Psoas muscle (tissue), 7 donors: ENCODE measurements at regions not wholly inside any gene's neighbourhood (a gene's known extent, or its start where the extent isn't known, plus 50 kb on each side); places are given as distances from the start of the nearest gene placed in this dataset.

ENCODE experiments used
- ATAC-seq, 4 donors: fragments of 200-7000 bp; cut with Tn5 transposase; one replicate each; pipeline ENCODE4 v1.9.1; 2020; ENCODE audit warnings: moderate library complexity in 3 of 4, mild to moderate bottlenecking in 2 of 4
- DNase-seq, 2 donors: peaks; one replicate each; pipeline ENCODE4 v3.0.0-alpha.2; 2020
- H3K27ac ChIP-seq: fragments of 200-600 bp; one replicate; pipeline ENCODE4 v1.8.0; 2022
- H3K27me3 ChIP-seq, 3 donors: fragments of 200-600 bp in 1 of 3; one replicate each; pipeline versions ENCODE4 v1.6.1 to v1.8.0; 2013 to 2022; ENCODE audit warnings: low read length in 2 of 3, mild to moderate bottlenecking in 2 of 3, moderate library complexity in 1 of 3; ENCODE audit not compliant: insufficient read depth in 3 of 3
- H3K36me3 ChIP-seq, 2 donors: fragments of 200-600 bp in 1 of 2; one replicate each; pipeline versions ENCODE4 v1.6.1 to v1.8.0; 2013 to 2022; ENCODE audit warnings: low read depth in 1 of 2, mild to moderate bottlenecking in 1 of 2, moderate library complexity in 1 of 2; ENCODE audit not compliant: insufficient read depth in 1 of 2
- H3K4me1 ChIP-seq: fragments of 200-600 bp; one replicate; pipeline ENCODE4 v1.8.0; 2022
- H3K4me3 ChIP-seq: fragments of 200-600 bp; one replicate; pipeline ENCODE4 v1.8.0; 2022; ENCODE audit warnings: mild to moderate bottlenecking
- H3K9me3 ChIP-seq: fragments of 200-600 bp; one replicate; pipeline ENCODE4 v1.8.0; 2022
- WGBS, 3 donors: extraction: QIAGEN DNeasy Blood & Tissue Kit; methylation state at CpG; one replicate each; pipeline versions ENCODE4 v1.1.6 to v1.1.7; 2013; 5-methylcytosine and 5-hydroxymethylcytosine counted together
- intact Hi-C, 2 donors: fragments of 100-400 bp; cut with DNase I; formaldehyde crosslinking; loops; one replicate each; pipeline versions ENCODE4 v1.11.0 to v1.14.2; 2022
- TF ChIP-seq, protein P1 (sequence below): fragments of 200-600 bp; IDR thresholded peaks from one replicate; pipeline ENCODE4 v1.8.0; 2022; ENCODE audit warnings: antibody characterized with exemption
- donor health status: healthy with polysubstance abuse.
- donor health status: DM: no; HTN: no; CAD: no; lungs with moderate emphysema.
- donor health status: Bipolar disorder and iron deficiency.
- donor health status: healthy.
- donor health status: DM: yes; HTN: yes; CAD: no.
- donor health status: DM: no; HTN: no; CAD: no.
- donor health status: DM: yes; HTN: yes; CAD: no.

DNA sequence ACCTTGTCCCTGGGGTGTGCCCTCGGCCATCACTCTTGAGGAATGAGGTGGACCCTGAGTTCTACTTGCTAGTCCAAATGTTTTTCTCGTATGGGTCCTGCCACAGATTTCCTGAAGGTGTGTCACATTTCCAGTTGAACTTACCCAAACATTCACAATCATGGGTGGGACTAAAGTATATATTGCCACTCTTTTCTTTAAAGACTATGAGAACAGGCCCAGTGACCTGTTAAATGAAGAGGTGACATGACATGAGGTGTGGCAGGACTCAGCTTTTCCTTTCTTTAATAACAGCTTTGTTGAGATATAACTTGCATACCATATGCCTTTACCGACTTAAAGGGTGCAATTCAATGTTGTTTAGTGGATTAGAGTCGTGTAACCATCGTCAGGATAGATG, 177.2 kb upstream of the EXOC2 start:
- no peaks in the 10 kb centered on the region for H3K36me3 ChIP-seq
- no peak overlapping the region for H3K4me3 ChIP-seq
- WGBS, 3 donors: 52 to 63% (median 62%) methylated on average over 5 of the region's 5 CpGs
- intact Hi-C loops: no loop called here
- no peak overlapping the region for H3K27ac ChIP-seq
- H3K4me1 ChIP-seq: no peaks in the 10 kb centered on the region
- peaks cover 0 to 7% (median 0%) of the 10 kb centered on the region in 3 donors for H3K27me3 ChIP-seq
- ATAC-seq (no peak), DNase-seq (no peak)
- TF ChIP-seq, protein P1, sequence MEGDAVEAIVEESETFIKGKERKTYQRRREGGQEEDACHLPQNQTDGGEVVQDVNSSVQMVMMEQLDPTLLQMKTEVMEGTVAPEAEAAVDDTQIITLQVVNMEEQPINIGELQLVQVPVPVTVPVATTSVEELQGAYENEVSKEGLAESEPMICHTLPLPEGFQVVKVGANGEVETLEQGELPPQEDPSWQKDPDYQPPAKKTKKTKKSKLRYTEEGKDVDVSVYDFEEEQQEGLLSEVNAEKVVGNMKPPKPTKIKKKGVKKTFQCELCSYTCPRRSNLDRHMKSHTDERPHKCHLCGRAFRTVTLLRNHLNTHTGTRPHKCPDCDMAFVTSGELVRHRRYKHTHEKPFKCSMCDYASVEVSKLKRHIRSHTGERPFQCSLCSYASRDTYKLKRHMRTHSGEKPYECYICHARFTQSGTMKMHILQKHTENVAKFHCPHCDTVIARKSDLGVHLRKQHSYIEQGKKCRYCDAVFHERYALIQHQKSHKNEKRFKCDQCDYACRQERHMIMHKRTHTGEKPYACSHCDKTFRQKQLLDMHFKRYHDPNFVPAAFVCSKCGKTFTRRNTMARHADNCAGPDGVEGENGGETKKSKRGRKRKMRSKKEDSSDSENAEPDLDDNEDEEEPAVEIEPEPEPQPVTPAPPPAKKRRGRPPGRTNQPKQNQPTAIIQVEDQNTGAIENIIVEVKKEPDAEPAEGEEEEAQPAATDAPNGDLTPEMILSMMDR: no peak
- H3K9me3 ChIP-seq: no peaks in the 10 kb centered on the region

DNA sequence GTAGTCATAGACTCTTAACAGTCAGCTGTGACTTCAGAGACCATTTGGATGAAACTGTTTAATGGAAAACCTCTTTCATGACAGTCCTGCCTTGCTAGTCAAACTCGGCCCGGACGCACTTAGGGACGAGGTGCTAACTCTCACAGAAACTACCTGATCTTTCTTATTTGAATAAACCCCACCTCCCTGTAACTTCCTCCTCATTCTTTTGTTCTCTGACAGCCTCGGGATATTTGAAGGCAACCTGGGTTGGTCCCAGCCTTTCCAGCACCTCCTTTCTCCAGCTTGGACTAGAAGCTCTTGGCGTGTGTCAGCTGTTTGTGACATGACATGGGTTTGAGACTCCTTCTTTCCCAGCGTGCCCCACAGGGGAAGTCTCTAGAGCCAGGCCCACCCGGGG, 175.3 kb upstream of the EXOC2 start:
- 83 to 85% (median 83%) methylated on average over 8 of the region's 8 CpGs for WGBS, 3 donors

DNA sequence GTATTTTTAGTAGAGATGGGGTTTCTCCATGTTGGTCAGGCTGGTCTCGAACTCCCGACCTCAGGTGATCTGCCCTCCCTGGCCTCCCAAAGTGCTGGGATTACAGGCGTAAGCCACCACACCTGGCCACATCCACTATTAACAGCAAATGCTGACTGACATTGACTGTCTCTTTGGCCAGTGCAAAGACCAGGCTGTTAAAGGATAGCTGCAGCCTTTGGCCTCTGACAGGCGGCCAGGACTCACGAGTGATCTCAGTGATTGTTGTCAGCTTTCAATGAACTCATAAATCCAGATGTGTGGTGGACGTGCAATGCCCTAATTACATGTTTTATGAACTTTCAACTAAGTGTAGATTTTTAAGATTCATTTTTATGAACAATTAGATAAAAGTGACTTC, 174.4 kb upstream of the EXOC2 start:
- H3K4me3 ChIP-seq: no peak overlapping the region
- H3K9me3 ChIP-seq: no peaks in the 10 kb centered on the region
- no peak overlapping the region for H3K27ac ChIP-seq
- 77 to 81% (median 81%) methylated on average over 6 of the region's 6 CpGs for WGBS, 3 donors
- H3K27me3 ChIP-seq: peaks cover 0 to 8% (median 0%) of the 10 kb centered on the region in 3 donors
- intact Hi-C loops: no loop called here
- no peaks in the 10 kb centered on the region for H3K4me1 ChIP-seq
- DNase-seq: no peak
- H3K36me3 ChIP-seq: no peaks in the 10 kb centered on the region
- TF ChIP-seq, protein P1: no peak
- no peak for ATAC-seq

More for the DNA sequence above, 175.3 kb upstream of the EXOC2 start:
- H3K9me3 ChIP-seq: no peaks in the 10 kb centered on the region
- intact Hi-C loops: no loop called here
- TF ChIP-seq, protein P1: no peak
- no peak overlapping the region for H3K4me3 ChIP-seq
- DNase-seq: no peak
- H3K27me3 ChIP-seq: peaks cover 0 to 8% (median 0%) of the 10 kb centered on the region in 3 donors
- no peaks in the 10 kb centered on the region for H3K4me1 ChIP-seq
- H3K27ac ChIP-seq: no peak overlapping the region
- H3K36me3 ChIP-seq: no peaks in the 10 kb centered on the region
- ATAC-seq: no peak

DNA sequence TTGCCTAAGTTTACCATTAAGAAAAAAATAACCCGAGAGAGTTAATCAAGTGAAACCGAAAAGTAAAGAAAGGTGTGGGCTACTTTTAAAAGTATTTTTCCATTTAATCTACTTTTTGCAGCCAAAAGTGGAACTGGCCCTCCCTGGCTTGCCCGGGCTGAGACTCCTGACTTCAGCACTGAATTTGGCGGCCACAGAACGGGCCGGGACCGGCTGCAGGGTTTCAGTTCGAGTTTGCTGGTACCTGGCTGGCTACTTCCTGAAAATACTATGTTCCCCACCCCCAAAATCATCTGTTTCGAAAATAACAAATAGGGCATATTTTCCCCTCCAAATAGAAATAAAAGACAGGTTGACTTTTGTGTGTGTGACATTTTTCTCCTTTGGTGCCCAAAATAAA, 173.4 kb upstream of the EXOC2 start:
- intact Hi-C loops: no loop called here
- H3K4me1 ChIP-seq: no peaks in the 10 kb centered on the region
- WGBS, 3 donors: 78 to 85% (median 78%) methylated on average over 9 of the region's 9 CpGs
- H3K27ac ChIP-seq: no peak overlapping the region
- DNase-seq (no peak), ATAC-seq (no peak)
- H3K4me3 ChIP-seq: no peak overlapping the region
- H3K9me3 ChIP-seq: no peaks in the 10 kb centered on the region
- H3K27me3 ChIP-seq: peaks cover 0 to 8% (median 0%) of the 10 kb centered on the region in 3 donors
- H3K36me3 ChIP-seq: no peaks in the 10 kb centered on the region
- TF ChIP-seq, protein P1: no peak

DNA sequence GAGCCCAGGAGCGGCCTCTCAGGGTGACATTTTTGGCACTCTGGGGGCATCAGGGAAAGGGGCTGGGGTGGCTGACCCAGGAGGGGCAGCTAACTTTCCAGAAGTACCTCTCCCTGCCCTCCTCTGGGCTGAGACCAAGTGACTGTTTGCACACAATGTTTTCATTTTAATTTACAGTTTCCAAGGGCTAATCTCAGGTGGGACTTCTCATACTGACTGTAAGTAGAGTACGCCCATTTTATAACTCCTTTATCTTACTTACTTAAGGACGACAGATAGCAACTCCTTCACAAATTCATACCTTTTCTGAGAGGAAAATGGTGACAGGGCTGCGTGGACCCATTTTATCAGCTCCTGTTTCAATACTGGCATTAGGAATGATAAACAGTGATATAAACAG, 172.9 kb upstream of the EXOC2 start:
- DNase-seq (no peak), ATAC-seq (no peak)
- TF ChIP-seq, protein P1: no peak
- WGBS, 3 donors: 82 to 96% (median 88%) methylated on average over 4 of the region's 4 CpGs
- Histone ChIP-seq H3K27ac (no peak overlapping the region), H3K36me3 (no peaks in the 10 kb centered on the region), H3K4me1 (no peaks in the 10 kb centered on the region), H3K4me3 (no peak overlapping the region), H3K9me3 (no peaks in the 10 kb centered on the region), H3K27me3 (peaks cover 0 to 8% (median 0%) of the 10 kb centered on the region in 3 donors)
- intact Hi-C loops: no loop called here
